HG02981 (cell line): ENCODE measurements at regions not wholly inside any gene's neighbourhood (a gene's known extent, or its start where the extent isn't known, plus 50 kb on each side); places are given as distances from the start of the nearest gene placed in this dataset.
"Not testable (repeated sequence)": the region's sequence is repeated elsewhere in the genome, so short reads cannot be mapped to it uniquely, and the experiment has no call there.

Experiments
- ATAC-seq: cut with Tn5 transposase; IDR thresholded peaks from one replicate; pipeline ENCODE4 v1.9.1; 2021; ENCODE audit warnings: mild to moderate bottlenecking, moderate library complexity; ENCODE audit not compliant: unreplicated experiment

DNA sequence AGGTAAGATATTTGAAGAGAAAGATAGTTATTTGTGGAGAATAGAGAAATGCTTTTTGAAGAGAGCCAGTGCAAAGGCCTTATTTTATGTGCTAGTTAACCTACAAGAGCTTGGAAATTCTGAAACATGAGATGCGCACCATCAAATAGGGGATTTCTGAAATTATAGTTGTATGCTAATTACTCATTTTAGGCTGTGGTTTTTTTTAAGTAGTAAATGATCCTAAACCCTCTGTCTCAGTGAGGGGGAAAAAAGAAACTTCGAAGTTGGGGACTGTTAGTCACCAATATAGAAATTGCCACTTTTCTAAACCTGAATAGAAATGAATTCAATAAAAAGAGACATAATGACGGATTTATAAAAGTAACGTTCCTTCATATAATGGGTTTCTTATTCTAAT is 119.3 kb upstream of the MDFIC start:
- ATAC-seq = no peak

GRCh38 chr7:114806590-114807162 is 115.2 kb upstream of the MDFIC start:
- no peak for ATAC-seq

DNA sequence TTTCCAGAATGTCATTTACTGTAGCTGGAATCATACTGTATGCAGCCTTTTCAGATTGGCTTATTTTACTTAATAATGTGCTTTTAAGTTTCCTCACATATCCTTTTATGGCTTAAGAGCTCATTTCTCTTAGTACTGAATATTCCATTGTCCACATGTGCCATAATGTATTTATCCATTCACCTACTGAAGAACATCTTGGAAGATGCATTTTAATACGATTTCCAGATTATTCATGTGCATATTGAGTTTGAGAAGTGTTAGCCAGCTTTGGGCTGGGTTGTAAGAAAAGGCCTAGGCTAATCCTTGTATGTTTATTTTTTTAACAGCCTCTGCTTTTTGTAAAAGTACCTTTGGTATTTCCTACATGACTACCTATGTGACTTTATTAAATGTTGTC is 109.3 kb upstream of the MDFIC start:
- no peak for ATAC-seq

DNA sequence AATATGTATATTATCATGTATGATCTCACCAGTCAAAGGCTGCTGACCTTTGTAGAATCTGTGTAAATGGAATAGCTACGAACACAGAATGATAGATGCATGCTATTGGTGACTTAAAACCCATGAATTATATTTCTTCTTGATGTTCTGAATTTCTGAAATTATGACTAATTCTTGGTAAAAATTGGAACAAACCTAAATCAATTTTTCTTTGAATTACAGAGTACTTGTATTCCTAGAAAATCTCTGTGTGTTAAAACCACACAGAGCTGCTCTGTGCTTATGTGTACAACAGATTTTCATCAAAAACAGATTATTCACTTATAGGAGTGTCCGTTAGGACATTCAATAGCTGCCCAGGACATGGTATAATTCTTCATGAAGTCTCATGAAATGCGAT is 108.3 kb upstream of the MDFIC start:
- ATAC-seq = no peak

GRCh38 chr7:114817036-114817435 is 104.9 kb upstream of the MDFIC start:
- not testable (repeated sequence) for ATAC-seq

DNA sequence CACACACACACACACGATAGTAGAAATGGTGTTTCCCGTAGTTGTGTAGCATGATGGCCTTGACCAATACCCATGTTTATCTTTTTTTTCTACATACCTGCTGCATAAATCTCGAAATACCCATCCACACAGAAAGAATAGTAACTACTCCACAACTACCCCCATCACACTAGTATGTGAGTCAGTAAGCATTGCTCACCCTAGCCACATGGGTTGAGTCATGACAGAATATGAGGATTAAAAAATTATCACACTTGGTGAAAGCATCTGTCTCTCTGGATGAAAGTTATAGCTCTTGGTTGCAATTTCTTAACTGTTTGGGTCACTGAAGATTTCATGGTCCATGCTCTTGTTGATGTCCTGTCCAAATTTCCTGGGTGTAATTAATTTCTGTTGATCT is 103.4 kb upstream of the MDFIC start:
- no peak for ATAC-seq

- ATAC-seq = no peak
These were observed 102.1 kb upstream of the MDFIC start for GRCh38 chr7:114819616-114820362.

- no peak for ATAC-seq
These were observed 100.6 kb upstream of the MDFIC start for GRCh38 chr7:114821030-114821900.

- no peak for ATAC-seq
These were observed 99.8 kb upstream of the MDFIC start for GRCh38 chr7:114822131-114822530.

DNA sequence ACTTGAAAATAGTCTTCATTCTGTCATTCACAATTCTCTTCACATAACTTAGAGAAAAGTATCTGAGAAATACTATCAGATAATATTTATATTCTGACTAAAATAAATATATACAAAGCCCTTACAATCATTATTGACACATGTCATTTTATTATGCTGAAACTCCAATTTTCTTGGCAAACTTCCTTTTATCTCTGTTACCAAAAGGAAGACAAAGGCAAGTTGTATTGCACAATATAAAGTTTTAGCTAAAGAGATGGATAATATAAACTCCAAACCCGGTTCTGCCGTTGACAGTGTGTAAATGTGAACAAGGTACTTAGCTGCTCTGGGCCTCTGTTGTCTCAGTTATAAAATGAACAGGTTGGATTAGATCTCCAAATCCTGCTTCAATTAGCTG is 99.0 kb upstream of the MDFIC start:
- no peak for ATAC-seq

DNA sequence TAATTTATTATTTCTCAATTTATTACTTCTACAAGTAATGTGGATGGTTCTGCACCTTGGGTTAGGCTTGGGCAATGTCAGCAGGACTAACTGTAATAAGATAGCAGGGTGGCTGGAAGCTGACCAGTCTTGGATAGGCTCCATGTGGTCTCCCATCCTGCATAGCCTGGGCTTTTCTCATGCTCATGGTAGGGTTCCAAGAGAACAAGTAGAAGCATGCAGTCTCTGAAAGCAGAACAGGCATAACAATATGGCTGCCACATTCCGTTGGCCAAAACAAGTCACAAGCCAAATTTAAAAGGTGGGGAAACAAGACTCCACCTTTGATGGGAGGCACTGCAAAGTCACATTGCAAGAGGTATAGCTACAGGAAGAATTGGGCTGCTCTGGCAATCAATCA is 98.6 kb upstream of the MDFIC start:
- ATAC-seq = no peak

DNA sequence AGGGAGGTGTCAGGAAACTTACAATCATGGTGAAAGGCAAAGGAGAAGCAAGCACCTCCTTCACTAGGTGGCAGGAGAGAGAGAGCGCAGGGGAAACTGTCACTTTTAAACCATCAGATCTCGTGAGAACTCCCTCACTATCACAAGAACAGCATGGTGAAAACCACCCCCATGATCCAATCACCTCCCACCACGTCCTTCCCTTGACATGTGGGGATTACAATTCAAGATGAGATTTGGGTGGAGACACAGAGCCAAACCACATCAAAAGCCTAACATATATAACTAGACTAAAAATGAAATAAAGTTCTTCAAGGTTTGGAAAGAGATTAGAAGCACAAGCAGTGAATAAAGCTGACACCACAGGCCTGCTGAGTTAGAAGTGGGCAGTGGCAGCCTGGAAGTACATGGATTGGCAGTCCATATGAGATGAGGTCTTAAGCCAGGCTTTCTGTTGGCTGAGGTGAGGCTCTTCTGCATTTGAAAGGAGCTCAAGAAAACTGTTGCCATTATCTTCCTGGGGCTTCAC is 96.4 kb upstream of the MDFIC start:
- no peak for ATAC-seq

DNA sequence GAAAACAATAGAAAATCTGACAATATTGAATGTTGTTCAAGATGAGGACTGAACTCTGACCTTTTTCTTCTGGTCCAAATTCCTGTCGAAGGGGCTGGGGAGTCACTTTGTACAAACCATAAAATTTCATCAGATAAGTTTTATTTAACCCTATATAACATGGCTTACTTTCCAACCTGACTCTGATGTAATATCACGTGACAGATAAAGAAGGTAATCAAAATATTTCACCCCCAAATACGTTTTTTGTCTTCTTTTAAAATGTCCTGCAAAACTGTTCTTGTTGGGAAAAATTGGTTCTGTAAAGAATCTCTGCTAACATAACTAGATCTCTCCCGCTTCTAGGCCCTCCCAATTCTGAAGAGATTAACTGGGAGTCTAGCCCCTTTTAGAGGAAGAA is 90.9 kb upstream of the MDFIC start:
- ATAC-seq = no peak

GRCh38 chr7:114832906-114833595 is 88.8 kb upstream of the MDFIC start:
- peak; percentile 91 for ATAC-seq

GRCh38 chr7:114835303-114835702 is 86.6 kb upstream of the MDFIC start:
- ATAC-seq = no peak

DNA sequence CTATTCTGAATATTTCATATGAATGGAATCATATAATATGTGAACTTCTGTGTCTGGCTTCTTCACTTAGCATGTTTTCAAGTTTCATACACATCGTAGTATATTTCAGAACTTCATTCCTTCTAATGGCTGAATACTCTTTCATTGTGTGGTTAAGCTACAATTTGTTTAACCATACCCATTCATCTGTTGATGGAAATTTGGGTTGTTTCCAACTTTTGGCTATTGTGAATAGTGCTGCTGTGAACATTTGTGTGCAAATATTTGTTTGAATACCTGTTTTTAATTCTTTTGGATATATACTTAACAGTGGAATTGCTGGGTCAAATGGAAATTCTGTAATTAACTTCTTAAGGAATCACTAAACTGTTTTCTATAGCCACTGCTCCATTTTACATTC is 86.0 kb upstream of the MDFIC start:
- ATAC-seq = no peak

GRCh38 chr7:114842551-114843065 is 79.3 kb upstream of the MDFIC start:
- ATAC-seq = no peak

GRCh38 chr7:114843102-114843501 is 78.8 kb upstream of the MDFIC start:
- ATAC-seq = no peak

- ATAC-seq = no peak
These were observed 70.4 kb upstream of the MDFIC start for GRCh38 chr7:114851406-114852061.

DNA sequence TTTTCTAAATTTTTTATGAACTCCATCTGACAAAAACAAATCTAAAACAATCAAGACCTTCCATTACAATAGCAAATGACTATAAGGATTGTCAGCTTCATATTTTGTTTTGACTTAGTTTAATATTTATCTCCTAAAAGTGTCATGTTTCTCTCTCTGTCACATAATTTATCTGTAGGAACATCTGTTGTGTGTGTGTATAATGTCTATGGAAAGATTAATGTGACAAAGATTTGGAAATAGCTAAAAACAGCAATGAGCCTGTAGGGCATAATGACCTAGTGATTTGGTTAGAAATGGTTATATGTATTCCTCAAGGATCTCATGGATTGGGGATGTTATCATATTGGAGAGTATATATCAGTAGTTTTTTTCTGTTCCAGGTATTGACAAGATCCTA is 69.6 kb upstream of the MDFIC start:
- no peak for ATAC-seq
